ENCODE measurements at regions not wholly inside any gene's neighbourhood (a gene's known extent, or its start where the extent isn't known, plus 50 kb on each side); places are given as distances from the start of the nearest gene placed in this dataset.

DNA sequence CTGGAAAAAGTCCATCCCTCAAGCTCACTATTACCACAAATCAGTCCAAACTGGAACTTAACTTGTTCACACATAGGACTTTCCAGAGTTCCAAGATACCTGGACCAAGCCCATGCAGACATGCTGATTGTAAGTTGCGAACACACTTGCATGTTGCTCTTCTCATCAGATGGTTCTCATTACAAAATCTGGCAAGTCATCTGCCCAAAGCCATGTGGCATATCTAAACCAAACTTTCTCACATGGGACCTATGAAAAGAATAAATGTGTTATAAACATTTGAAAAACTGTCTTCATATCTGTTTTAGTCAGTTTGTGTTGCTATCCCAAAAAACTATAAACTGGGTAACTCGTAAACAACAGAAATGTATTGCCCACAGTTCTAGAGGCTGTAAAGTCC is 58.8 kb upstream of the MKLN1 start:
- ChIA-PET POLR2A (no interaction called here), CTCF (no interaction called here)
- H3K9me3 ChIP-seq (ENCODE audit: control insufficient read depth, insufficient read depth, low read depth, low read length): no peaks in the 10 kb centered on the region
- no peak overlapping the region for H3K4me3 ChIP-seq (ENCODE audit: low read depth, low read length)
- H3K36me3 ChIP-seq (ENCODE audit: control insufficient read depth in 2 of 2, insufficient read depth in 1 of 2, low read length in 2 of 2): no peaks in the 10 kb centered on the region
- H3K4me1 ChIP-seq (ENCODE audit: control insufficient read depth, insufficient read depth, low read length): no peaks in the 10 kb centered on the region
- TF ChIP-seq ZNF416 (tag by site-specific recombination; IDR thresholded peaks at IDR 0.05) (no peak), ZNF521 (tag by site-specific recombination; IDR thresholded peaks at IDR 0.05) (no peak), KLF9 (tag by site-specific recombination; IDR thresholded peaks at IDR 0.05; ENCODE audit: low read depth) (no peak), FEZF1 (tag by site-specific recombination; IDR thresholded peaks at IDR 0.05) (no peak), ZNF16 (tag by site-specific recombination; IDR thresholded peaks at IDR 0.05; ENCODE audit: low read depth) (no peak), ZNF426 (tag by site-specific recombination; IDR thresholded peaks at IDR 0.05) (no peak), KLF10 (tag by site-specific recombination; IDR thresholded peaks at IDR 0.05) (no peak), ZNF654 (tag by site-specific recombination; IDR thresholded peaks at IDR 0.05; ENCODE audit: low read depth) (no peak), ZNF19 (tag by site-specific recombination; IDR thresholded peaks at IDR 0.05; ENCODE audit: low read depth) (no peak), ZNF777 (tag by site-specific recombination; IDR thresholded peaks at IDR 0.05; ENCODE audit: borderline replicate concordance) (no peak), ZNF837 (tag by site-specific recombination; IDR thresholded peaks at IDR 0.05) (no peak), ZNF223 (tag by site-specific recombination; IDR thresholded peaks at IDR 0.05) (no peak), ZNF157 (tag by site-specific recombination; IDR thresholded peaks at IDR 0.05) (no peak), ZNF555 (tag by site-specific recombination; conservative IDR thresholded peaks at IDR 0.05) (no peak), ZXDB (tag by site-specific recombination; IDR thresholded peaks at IDR 0.05) (no peak), GLIS1 (tag by site-specific recombination; IDR thresholded peaks at IDR 0.05) (no peak), ZNF514 (tag by site-specific recombination; IDR thresholded peaks at IDR 0.05) (no peak)
- TF ChIP-seq, protein P1, sequence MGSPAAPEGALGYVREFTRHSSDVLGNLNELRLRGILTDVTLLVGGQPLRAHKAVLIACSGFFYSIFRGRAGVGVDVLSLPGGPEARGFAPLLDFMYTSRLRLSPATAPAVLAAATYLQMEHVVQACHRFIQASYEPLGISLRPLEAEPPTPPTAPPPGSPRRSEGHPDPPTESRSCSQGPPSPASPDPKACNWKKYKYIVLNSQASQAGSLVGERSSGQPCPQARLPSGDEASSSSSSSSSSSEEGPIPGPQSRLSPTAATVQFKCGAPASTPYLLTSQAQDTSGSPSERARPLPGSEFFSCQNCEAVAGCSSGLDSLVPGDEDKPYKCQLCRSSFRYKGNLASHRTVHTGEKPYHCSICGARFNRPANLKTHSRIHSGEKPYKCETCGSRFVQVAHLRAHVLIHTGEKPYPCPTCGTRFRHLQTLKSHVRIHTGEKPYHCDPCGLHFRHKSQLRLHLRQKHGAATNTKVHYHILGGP (tag by site-specific recombination; IDR thresholded peaks at IDR 0.05): no peak
- TF ChIP-seq, protein P2, sequence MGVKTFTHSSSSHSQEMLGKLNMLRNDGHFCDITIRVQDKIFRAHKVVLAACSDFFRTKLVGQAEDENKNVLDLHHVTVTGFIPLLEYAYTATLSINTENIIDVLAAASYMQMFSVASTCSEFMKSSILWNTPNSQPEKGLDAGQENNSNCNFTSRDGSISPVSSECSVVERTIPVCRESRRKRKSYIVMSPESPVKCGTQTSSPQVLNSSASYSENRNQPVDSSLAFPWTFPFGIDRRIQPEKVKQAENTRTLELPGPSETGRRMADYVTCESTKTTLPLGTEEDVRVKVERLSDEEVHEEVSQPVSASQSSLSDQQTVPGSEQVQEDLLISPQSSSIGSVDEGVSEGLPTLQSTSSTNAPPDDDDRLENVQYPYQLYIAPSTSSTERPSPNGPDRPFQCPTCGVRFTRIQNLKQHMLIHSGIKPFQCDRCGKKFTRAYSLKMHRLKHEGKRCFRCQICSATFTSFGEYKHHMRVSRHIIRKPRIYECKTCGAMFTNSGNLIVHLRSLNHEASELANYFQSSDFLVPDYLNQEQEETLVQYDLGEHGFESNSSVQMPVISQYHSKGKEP (tag by site-specific recombination; IDR thresholded peaks at IDR 0.05): no peak
- no peak overlapping the region for H3K27ac ChIP-seq (ENCODE audit: extremely low read depth, low read depth, low read length)

DNA sequence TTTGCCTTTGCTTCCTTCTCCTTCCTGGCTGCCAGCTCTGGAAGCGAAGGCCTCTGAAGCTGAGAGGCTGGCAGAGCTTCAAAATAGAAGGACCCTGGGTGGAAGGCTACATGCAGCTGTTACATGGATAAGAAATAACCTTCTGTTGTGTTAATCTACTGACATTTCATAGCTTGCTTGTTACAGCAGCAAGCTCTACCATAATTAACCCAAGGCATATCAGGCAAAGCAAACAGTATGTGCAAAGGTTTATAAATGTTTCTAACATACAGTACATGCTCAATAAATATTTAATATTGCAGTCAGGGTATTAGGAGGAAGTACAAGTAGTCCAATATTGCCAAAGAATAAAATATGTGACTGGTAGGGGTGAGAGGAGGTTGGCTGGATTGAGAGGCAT is 55.6 kb upstream of the MKLN1 start:
- Histone ChIP-seq H3K36me3 (ENCODE audit: control insufficient read depth in 2 of 2, insufficient read depth in 1 of 2, low read length in 2 of 2) (no peaks in the 10 kb centered on the region), H3K4me3 (ENCODE audit: low read depth, low read length) (no peak overlapping the region), H3K9me3 (ENCODE audit: control insufficient read depth, insufficient read depth, low read depth, low read length) (no peaks in the 10 kb centered on the region), H3K27ac (ENCODE audit: extremely low read depth, low read depth, low read length) (no peak overlapping the region), H3K4me1 (ENCODE audit: control insufficient read depth, insufficient read depth, low read length) (no peaks in the 10 kb centered on the region)
- POLR2A ChIA-PET: no interaction called here
- CTCF ChIA-PET: no interaction called here
- TF ChIP-seq, protein P3, sequence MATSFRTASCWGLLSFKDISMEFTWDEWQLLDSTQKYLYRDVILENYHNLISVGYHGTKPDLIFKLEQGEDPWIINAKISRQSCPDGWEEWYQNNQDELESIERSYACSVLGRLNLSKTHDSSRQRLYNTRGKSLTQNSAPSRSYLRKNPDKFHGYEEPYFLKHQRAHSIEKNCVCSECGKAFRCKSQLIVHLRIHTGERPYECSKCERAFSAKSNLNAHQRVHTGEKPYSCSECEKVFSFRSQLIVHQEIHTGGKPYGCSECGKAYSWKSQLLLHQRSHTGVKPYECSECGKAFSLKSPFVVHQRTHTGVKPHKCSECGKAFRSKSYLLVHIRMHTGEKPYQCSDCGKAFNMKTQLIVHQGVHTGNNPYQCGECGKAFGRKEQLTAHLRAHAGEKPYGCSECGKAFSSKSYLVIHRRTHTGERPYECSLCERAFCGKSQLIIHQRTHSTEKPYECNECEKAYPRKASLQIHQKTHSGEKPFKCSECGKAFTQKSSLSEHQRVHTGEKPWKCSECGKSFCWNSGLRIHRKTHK (tag by site-specific recombination; IDR thresholded peaks at IDR 0.05): no peak
- TF ChIP-seq OSR2 (tag by site-specific recombination; IDR thresholded peaks at IDR 0.05) (no peak), ZNF138 (tag by site-specific recombination; IDR thresholded peaks at IDR 0.05; ENCODE audit: borderline replicate concordance) (no peak), KLF10 (tag by site-specific recombination; IDR thresholded peaks at IDR 0.05) (no peak), ZNF311 (tag by site-specific recombination; IDR thresholded peaks at IDR 0.05; ENCODE audit: borderline replicate concordance) (no peak)
- TF ChIP-seq, protein P4, sequence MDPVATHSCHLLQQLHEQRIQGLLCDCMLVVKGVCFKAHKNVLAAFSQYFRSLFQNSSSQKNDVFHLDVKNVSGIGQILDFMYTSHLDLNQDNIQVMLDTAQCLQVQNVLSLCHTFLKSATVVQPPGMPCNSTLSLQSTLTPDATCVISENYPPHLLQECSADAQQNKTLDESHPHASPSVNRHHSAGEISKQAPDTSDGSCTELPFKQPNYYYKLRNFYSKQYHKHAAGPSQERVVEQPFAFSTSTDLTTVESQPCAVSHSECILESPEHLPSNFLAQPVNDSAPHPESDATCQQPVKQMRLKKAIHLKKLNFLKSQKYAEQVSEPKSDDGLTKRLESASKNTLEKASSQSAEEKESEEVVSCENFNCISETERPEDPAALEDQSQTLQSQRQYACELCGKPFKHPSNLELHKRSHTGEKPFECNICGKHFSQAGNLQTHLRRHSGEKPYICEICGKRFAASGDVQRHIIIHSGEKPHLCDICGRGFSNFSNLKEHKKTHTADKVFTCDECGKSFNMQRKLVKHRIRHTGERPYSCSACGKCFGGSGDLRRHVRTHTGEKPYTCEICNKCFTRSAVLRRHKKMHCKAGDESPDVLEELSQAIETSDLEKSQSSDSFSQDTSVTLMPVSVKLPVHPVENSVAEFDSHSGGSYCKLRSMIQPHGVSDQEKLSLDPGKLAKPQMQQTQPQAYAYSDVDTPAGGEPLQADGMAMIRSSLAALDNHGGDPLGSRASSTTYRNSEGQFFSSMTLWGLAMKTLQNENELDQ (tag by site-specific recombination; IDR thresholded peaks at IDR 0.05; ENCODE audit: low read depth): no peak

Measured in HEK293 (cell line).